Adipocyte (in vitro differentiated cells): ENCODE measurements at regions not wholly inside any gene's neighbourhood (a gene's known extent, or its start where the extent isn't known, plus 50 kb on each side); places are given as distances from the start of the nearest gene placed in this dataset.

Experiments
- DNase-seq: peaks from one replicate; pipeline ENCODE4 v3.0.0-alpha.2; 2015; ENCODE audit warnings: low read depth
- H3K27me3 ChIP-seq: replicated peaks from 2 replicates; pipeline ENCODE4 v1.7.0; 2013; ENCODE audit warnings: mild to moderate bottlenecking, low read length, moderate library complexity; ENCODE audit not compliant: control insufficient read depth, insufficient read depth
- H3K36me3 ChIP-seq: 2 replicates; pipeline ENCODE4 v1.7.0; 2013; ENCODE audit warnings: low read length, mild to moderate bottlenecking, moderate library complexity; ENCODE audit not compliant: control insufficient read depth, insufficient read depth, severe bottlenecking
- H3K4me1 ChIP-seq: 2 replicates; pipeline ENCODE4 v1.7.0; 2013; ENCODE audit warnings: mild to moderate bottlenecking, low read length, moderate library complexity; ENCODE audit not compliant: control insufficient read depth, insufficient read depth
- H3K4me3 ChIP-seq: 2 replicates; pipeline ENCODE4 v1.7.0; 2013; ENCODE audit warnings: mild to moderate bottlenecking, low read length, moderate library complexity
- H3K9ac ChIP-seq: 2 replicates; pipeline ENCODE4 v1.7.0; 2013; ENCODE audit warnings: mild to moderate bottlenecking, low read length, moderate library complexity
- H3K9me3 ChIP-seq: 2 replicates; pipeline ENCODE4 v1.7.0; 2013; ENCODE audit warnings: mild to moderate bottlenecking, low read length, moderate library complexity; ENCODE audit not compliant: control insufficient read depth

DNA sequence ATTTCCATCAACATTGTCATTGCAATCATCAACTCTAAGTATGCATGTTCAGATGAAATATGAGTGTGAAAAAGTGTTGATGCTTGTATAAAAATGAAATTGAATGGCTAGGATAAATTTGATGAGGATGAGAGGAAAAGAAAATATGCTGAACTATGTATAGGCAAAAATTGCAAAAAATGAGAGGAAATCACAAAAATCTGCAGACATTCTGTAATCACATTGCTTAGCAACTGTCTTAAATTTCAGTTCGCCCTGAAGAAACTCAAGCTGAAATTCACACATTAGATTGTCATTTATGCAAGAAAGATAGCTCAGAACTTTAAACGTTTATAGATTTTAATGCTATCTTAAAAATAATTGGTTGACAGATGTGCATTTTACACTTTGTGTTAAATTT, 1098.8 kb upstream of the IGFBP7 start:
- DNase-seq = no peak

GRCh38 chr4:58205446-58206235, 1095.5 kb upstream of the IGFBP7 start:
- H3K9me3 ChIP-seq = no peaks in the 10 kb centered on the region
- DNase-seq = no peak
- no peaks in the 10 kb centered on the region for H3K4me1 ChIP-seq
- H3K4me3 ChIP-seq = no peak overlapping the region
- H3K9ac ChIP-seq = no peak overlapping the region
- H3K27me3 ChIP-seq = no peaks in the 10 kb centered on the region
- H3K36me3 ChIP-seq = no peaks in the 10 kb centered on the region

More for the DNA sequence above, 1098.8 kb upstream of the IGFBP7 start:
- H3K27me3 ChIP-seq = no peaks in the 10 kb centered on the region
- no peak overlapping the region for H3K9ac ChIP-seq
- no peaks in the 10 kb centered on the region for H3K4me1 ChIP-seq
- H3K4me3 ChIP-seq = no peak overlapping the region
- no peaks in the 10 kb centered on the region for H3K9me3 ChIP-seq
- H3K36me3 ChIP-seq = no peaks in the 10 kb centered on the region

- Histone ChIP-seq H3K36me3 (no peaks in the 10 kb centered on the region), H3K27me3 (no peaks in the 10 kb centered on the region), H3K4me3 (no peak overlapping the region), H3K9ac (no peak overlapping the region), H3K9me3 (no peaks in the 10 kb centered on the region), H3K4me1 (no peaks in the 10 kb centered on the region)
- no peak for DNase-seq
Observed at GRCh38 chr4:58192217-58192616, 1082.0 kb upstream of the IGFBP7 start.

DNA sequence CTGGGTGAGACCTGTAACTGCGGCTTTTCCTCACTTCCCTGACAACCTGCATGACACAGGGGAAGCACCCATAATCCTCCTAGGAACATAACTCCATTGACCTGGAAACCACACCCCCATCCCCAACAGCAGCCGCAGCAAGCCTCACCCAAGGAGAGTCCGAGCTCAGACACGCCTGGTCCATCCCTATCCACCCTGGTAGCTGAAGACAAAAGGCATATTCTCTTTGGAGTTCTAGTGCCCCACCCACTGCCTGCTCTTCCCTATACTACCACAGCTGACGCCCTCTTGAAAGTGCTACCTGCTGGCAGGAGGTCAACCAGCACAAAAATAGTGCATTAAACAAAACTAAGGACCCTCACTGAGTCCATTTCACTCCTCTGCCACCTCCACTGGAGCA, 1080.9 kb upstream of the IGFBP7 start:
- no peak overlapping the region for H3K4me3 ChIP-seq

GRCh38 chr4:58188316-58188715, 1078.1 kb upstream of the IGFBP7 start:
- Histone ChIP-seq H3K4me1 (no peaks in the 10 kb centered on the region), H3K36me3 (no peaks in the 10 kb centered on the region), H3K9ac (no peak overlapping the region), H3K27me3 (no peaks in the 10 kb centered on the region), H3K9me3 (no peaks in the 10 kb centered on the region), H3K4me3 (no peak overlapping the region)
- DNase-seq = no peak

More for the DNA sequence above, 1080.9 kb upstream of the IGFBP7 start:
- Histone ChIP-seq H3K9ac (no peak overlapping the region), H3K27me3 (no peaks in the 10 kb centered on the region), H3K4me1 (no peaks in the 10 kb centered on the region), H3K36me3 (no peaks in the 10 kb centered on the region), H3K9me3 (no peaks in the 10 kb centered on the region)
- DNase-seq = no peak

DNA sequence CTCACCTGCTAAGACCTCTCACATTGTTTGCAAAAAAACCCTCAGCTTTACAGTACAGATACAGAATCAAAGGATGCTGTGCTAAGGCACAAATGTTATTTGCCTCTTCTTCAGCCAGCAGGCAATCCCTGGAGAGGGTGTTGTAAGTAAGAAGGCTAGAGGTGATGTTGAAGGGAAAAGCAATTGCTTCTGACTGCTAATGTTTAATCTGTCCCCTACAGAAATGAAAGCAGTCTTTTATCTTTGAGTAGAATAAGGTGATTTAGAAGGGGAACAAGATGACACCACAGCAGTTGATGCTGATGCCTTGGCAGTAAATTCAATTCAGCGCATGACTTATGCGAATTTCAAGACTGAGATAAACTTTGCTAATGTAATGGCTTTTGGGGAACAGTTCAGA, 1064.8 kb upstream of the IGFBP7 start:
- no peak overlapping the region for H3K4me3 ChIP-seq
- no peaks in the 10 kb centered on the region for H3K9me3 ChIP-seq
- DNase-seq = no peak
- no peak overlapping the region for H3K9ac ChIP-seq
- H3K27me3 ChIP-seq = no peaks in the 10 kb centered on the region
- no peaks in the 10 kb centered on the region for H3K36me3 ChIP-seq
- no peaks in the 10 kb centered on the region for H3K4me1 ChIP-seq

- no peak overlapping the region for H3K9ac ChIP-seq
- no peaks in the 10 kb centered on the region for H3K27me3 ChIP-seq
- H3K4me1 ChIP-seq = no peaks in the 10 kb centered on the region
- H3K36me3 ChIP-seq = no peaks in the 10 kb centered on the region
- H3K4me3 ChIP-seq = no peak overlapping the region
- no peaks in the 10 kb centered on the region for H3K9me3 ChIP-seq
- DNase-seq = no peak
Observed at GRCh38 chr4:58166490-58166889, 1056.3 kb upstream of the IGFBP7 start.

- Histone ChIP-seq H3K9me3 (no peaks in the 10 kb centered on the region), H3K4me3 (no peak overlapping the region), H3K27me3 (no peaks in the 10 kb centered on the region), H3K9ac (no peak overlapping the region), H3K4me1 (no peaks in the 10 kb centered on the region), H3K36me3 (no peaks in the 10 kb centered on the region)
- no peak for DNase-seq
Observed at GRCh38 chr4:58163156-58163555, 1053.0 kb upstream of the IGFBP7 start.

GRCh38 chr4:58149404-58150085, 1039.4 kb upstream of the IGFBP7 start:
- H3K9me3 ChIP-seq = no peaks in the 10 kb centered on the region
- H3K9ac ChIP-seq = no peak overlapping the region
- no peaks in the 10 kb centered on the region for H3K4me1 ChIP-seq
- H3K4me3 ChIP-seq = no peak overlapping the region
- DNase-seq = no peak
- H3K36me3 ChIP-seq = no peaks in the 10 kb centered on the region
- H3K27me3 ChIP-seq = no peaks in the 10 kb centered on the region

GRCh38 chr4:58144721-58145120, 1034.5 kb upstream of the IGFBP7 start:
- Histone ChIP-seq H3K36me3 (no peaks in the 10 kb centered on the region), H3K4me1 (no peaks in the 10 kb centered on the region), H3K27me3 (no peaks in the 10 kb centered on the region), H3K9ac (no peak overlapping the region), H3K9me3 (no peaks in the 10 kb centered on the region), H3K4me3 (no peak overlapping the region)
- DNase-seq = no peak

DNA sequence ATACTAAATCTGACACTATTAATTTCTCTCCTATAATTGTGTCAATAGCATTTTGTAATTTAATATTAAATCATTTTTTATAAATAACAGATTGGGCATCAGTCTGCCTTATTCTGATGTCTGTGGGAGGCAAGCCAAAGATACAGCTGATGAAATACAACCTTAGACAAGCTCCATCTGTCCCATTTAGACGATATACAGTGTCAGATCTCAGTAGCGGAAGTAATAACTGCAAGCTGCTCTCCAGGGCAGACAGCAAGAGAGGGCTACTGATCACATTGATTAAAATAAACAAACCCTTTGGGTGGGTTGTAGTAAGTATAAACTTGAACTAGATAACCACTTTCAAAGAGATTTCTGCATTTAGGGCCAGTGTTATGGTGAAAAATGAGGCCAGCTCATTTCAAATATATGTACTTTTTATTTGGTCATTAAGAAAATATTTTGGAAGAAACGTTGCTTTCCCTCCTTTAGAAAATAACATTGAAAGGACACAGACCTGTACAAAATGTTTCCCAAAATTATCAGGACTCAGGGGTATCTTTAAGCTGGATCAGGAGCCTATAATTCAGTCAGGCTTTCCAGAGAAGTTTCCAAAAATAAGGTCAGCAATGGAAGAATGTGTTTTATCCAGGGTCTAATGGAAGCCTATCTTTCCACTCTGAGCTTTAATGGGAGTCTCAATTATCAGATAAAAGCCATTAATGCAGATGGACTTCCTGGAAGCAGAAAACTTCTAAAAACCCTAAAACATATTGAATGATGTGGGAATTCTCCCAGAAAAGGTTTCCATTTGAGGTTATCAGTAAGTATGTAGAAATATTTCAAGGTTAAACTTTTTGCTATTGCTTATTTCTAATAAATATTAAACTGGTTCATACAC, 1028.8 kb upstream of the IGFBP7 start:
- Histone ChIP-seq H3K4me1 (no peaks in the 10 kb centered on the region), H3K27me3 (no peaks in the 10 kb centered on the region), H3K4me3 (no peak overlapping the region), H3K9me3 (no peaks in the 10 kb centered on the region), H3K36me3 (no peaks in the 10 kb centered on the region), H3K9ac (no peak overlapping the region)
- DNase-seq = no peak
